Dermis blood vessel endothelial cell (primary cell): ENCODE measurements at regions not wholly inside any gene's neighbourhood (a gene's known extent, or its start where the extent isn't known, plus 50 kb on each side); places are given as distances from the start of the nearest gene placed in this dataset.

ENCODE experiments used
- DNase-seq: peaks from one replicate; pipeline ENCODE4 v3.0.0; 2010

GRCh38 chr4:63460075-63460474 lies 949.2 kb downstream of the TECRL start:
- DNase-seq, result no peak

- DNase-seq, result no peak
Measured at GRCh38 chr4:63459329-63459728, 949.9 kb downstream of the TECRL start.

DNA sequence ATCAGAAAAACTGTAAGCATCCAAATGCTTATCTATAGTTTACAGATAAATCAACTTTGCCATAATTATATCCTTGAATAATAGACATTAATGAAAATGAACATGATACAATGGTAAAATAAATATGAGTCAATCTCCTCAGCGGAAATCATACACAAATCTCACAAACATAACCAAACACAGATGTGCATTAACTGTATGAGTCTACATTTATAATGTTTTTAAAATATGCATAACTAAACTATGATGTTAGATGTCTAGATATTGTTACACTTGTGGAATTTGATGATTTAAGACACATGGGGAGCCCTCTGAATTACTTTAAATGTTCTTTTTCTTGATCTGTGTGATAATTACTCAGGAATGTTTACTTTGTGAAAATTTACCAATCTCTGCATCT lies 951.2 kb downstream of the TECRL start:
- no peak for DNase-seq

GRCh38 chr4:63440236-63440635 lies 969.0 kb downstream of the TECRL start:
- DNase-seq, result no peak

GRCh38 chr4:63430105-63430504 lies 979.1 kb downstream of the TECRL start:
- DNase-seq, result no peak

- no peak for DNase-seq
Measured at GRCh38 chr4:63396269-63396668, 1013.0 kb downstream of the TECRL start.

GRCh38 chr4:63393544-63393943 lies 1015.7 kb downstream of the TECRL start:
- DNase-seq, result no peak

GRCh38 chr4:63379750-63380522 lies 1029.3 kb downstream of the TECRL start:
- no peak for DNase-seq

DNA sequence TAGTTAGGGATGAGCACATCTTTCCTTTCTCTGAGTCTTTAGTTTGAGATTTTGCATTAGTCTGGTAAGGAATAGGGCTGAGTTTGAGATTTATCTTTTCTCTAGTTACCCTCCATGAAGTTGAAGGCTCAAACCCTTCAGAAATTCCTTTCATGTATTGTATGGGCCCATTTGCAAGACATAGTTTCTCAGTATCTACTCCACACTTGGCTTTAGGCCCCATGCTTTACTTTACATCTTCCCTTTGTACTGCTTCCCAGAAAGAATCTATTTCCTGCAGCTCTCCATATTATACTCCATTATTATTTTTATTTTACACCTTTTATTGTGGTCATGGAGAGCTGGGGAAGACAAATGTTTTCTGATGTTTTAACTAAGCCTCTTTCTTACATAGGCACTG lies 1038.2 kb downstream of the TECRL start:
- DNase-seq, result no peak

DNA sequence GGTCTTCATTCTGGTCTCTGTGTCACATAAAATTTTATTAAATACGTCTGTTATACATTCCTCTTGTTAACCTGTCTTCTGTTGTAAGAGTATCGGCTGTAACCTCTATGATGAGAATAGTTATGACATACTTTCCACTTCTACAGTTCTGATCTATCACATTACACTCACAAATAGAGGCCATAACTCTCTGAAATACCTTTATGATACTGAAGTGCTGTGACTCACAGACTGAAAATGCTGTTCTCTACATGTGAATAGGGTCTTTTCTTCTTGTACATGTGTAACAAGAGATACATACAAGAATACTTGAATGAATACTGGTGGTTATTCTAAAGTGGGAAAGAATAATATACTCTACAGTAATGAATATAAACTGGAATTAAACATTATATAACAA lies 1047.6 kb downstream of the TECRL start:
- DNase-seq, result no peak

GRCh38 chr4:63361066-63361465 lies 1048.2 kb downstream of the TECRL start:
- DNase-seq, result no peak

DNA sequence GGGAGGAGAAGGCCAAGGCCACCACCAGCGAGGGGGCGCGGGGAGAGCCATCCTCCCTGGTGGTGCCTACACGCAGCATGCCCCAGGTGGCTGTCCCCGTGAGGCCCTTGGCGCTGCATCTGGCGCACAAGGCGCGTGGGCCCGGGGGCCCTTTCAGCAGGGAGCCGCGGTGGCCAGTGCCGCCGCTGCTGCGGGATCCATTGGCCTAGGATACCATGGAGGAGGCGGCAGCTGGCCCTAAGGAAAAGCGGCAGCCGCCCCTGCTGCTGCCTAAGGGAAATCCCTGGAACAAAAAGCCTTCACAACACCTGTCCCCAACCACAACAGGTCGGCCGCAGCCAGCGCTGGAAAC lies 1059.6 kb downstream of the TECRL start:
- DNase-seq, result no peak

DNA sequence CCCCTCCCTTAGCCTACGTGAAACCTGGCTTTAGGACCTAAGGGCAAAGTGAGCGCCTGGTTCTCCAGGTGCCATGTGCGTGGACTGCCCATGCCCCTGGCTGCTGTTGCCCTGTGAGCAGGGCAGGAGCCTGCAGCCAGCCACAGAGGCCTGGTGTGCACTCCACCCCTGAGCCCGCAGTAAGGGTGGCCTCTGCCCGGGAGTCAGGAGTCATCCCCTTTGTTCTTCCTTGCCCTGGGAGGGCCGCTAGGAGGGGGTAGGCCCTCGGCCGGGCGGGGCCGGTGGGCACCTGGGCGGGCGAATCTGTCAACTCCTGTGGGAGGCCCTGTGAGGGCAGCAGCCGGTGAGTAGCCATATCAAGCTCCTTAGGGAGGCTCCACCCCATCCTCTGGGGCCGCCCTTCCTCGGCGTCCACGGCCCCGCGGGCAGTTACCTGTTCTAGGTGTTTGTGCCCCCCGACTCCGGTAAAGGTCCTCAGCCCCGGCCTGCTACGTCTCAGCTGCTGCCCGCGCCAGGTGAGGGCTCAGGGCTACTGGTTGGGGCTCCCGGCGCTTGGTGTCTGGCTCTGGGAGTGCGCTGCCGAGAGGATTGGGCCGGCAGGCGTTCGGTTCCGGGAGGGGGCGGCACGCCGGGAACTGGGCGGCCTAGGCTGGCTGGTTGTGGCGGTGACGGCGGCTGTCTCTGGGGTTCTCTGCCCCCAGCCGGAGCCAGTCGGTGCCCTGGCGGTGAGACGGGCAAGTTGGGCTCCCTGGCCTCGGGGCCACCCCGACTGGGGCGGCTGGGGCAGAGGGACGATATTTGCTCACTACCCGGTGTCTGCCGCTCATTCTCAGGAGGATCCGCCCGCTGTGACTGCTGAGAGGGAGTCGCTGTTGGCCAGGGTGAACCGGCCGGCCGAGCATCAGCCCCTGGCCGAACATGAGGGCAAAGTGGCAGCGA lies 1060.2 kb downstream of the TECRL start:
- no peak for DNase-seq

GRCh38 chr4:63325140-63325539 lies 1084.1 kb downstream of the TECRL start:
- no peak for DNase-seq

DNA sequence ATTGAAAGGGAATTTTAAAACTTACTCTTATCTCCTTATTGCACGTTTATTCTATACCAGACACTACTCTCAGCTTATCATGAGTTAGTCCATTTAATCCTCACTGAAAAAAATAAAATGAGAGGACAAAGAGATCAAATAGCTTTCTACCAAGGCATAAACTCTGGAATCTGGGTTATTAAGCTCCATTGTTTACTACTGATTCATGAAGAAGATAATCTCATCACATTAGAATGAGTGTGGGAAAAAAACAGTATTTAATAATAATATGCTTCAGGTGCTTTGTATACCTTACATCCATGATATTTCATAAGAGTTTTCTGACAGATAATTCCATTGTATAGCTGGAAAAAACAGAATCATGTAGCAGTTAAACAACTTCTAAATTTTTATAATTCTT lies 1092.6 kb downstream of the TECRL start:
- no peak for DNase-seq

- no peak for DNase-seq
Measured at GRCh38 chr4:63315651-63316050, 1093.6 kb downstream of the TECRL start.

GRCh38 chr4:63308697-63309096 lies 1100.6 kb downstream of the TECRL start:
- no peak for DNase-seq

DNA sequence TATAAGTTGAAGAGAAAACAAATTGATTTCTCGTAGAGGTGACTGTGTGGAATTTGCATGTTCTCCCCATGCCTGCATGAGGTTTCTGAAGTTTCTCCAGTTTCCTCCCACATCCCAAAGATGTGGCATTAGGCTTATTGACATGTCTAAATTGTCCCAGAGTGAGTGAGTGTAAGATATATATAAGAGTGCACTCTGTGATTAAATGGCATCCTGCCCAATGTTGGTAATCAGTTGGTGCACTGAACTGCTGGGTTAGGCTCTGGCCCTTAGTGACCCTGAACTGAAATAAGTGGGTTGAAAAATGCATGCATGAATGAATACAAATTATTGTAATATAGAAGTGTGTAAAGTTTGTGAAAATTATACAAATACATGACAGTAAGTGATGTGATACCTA lies 1106.5 kb downstream of the TECRL start:
- no peak for DNase-seq

- no peak for DNase-seq
Measured at GRCh38 chr4:63302078-63302477, 1107.2 kb downstream of the TECRL start.

DNA sequence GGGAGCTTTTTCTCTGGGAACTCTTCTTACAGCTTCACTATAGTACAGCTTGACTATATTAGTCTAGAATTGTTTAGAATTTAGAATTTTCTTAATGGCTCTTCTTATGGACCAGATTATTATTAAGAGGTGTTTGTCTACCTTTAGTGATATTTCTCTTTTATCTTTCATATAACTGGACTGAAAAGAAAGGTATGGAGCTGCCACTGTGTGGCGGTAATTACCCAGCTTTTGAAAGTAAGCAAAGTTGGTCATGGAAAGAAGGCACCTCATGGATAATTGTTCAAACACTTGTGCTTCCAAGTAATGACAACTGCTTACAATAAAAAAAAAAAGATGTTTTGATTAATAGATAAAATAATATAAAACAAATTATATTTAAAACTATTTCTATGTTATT lies 1112.5 kb downstream of the TECRL start:
- no peak for DNase-seq

DNA sequence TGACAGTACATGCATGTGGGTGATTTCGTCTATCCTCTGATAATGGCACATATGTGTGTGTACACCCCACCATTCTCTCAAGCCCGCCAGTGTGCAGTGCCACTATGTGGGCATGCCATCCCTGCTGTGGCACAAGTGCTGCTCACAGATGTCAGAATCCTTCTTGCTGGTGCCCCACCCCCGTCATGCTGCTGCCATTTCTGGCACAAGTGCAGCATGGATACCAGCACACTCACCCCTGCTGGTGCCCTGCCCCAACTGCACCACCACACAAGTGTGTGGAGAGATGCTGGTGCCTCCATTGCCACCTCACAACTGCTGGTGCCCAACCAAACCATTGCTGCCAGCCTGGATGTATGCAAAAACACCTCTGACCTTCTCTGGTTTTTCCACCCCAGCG lies 1133.8 kb downstream of the TECRL start:
- DNase-seq, result no peak

DNA sequence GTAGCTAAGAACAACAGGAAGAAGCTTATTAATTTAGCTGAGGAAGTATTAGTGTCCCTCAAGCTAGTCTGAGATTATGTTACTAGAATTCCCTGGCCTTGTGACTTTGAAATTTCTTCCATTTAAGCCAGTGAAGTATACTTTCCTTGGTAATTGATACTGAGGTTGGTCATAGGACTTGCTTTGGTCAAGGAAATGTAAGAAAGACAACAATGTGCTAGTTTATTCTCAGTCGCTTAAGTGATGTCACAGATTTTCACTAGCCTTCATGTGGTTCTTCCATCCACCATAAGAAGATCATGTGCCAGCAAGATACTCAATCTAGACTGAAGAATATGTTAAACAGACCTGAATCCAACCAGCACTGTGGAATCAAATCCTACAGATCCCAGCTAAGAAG lies 1140.1 kb downstream of the TECRL start:
- DNase-seq, result no peak

DNA sequence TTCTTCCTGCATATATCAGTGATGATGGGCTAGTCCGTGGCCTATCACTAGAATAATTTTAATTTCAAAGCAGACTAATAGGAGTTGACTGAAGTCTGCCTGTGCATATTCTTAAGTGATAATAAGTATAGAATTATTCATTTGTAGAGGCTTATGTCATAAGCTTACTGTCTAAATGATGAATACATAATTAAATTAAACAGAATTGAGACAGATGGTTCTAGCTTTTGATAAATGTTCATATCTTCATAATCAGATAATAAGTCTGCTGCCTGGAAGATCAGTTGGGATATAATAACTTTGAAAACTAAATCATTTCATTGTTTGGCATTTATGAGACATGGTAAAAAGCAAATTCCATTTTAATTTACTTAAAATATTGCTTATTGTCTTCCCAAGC lies 1175.6 kb downstream of the TECRL start:
- no peak for DNase-seq

- no peak for DNase-seq
Measured at GRCh38 chr4:63232058-63232457, 1177.2 kb downstream of the TECRL start.
